OCI-LY1 (cell line): ENCODE measurements at regions not wholly inside any gene's neighbourhood (a gene's known extent, or its start where the extent isn't known, plus 50 kb on each side); places are given as distances from the start of the nearest gene placed in this dataset.
"Not testable (repeated sequence)": the region's sequence is repeated elsewhere in the genome, so short reads cannot be mapped to it uniquely, and the experiment has no call there.

Experiments used
- H2AFZ ChIP-seq: fragments of 200-600 bp; sonication (generic), shearing (Covaris generic); 2 replicates; pipeline ENCODE4 v1.6.0; 2014; ENCODE audit warnings: antibody characterized with exemption, mild to moderate bottlenecking, low read length
- H3F3A ChIP-seq: fragments of 200-600 bp; sonication (generic), shearing (Covaris generic); 2 replicates; pipeline ENCODE4 v1.6.0; 2014; ENCODE audit warnings: mild to moderate bottlenecking, antibody characterized with exemption, low read length, moderate library complexity; ENCODE audit not compliant: insufficient read depth
- H3K27ac ChIP-seq: fragments of 200-600 bp; sonication (generic); 2 replicates; pipeline ENCODE4 v1.5.1; 2014; ENCODE audit warnings: low read length, mixed run types, mild to moderate bottlenecking, low read depth; ENCODE audit not compliant: poor library complexity, severe bottlenecking
- H3K27me3 ChIP-seq: fragments of 200-600 bp; sonication (generic); 2 replicates; pipeline ENCODE4 v1.6.0; 2014; ENCODE audit warnings: antibody characterized with exemption, mild to moderate bottlenecking, low read length, moderate library complexity; ENCODE audit not compliant: insufficient read depth
- H3K36me3 ChIP-seq: fragments of 200-600 bp; sonication (generic); 2 replicates; pipeline ENCODE4 v1.6.1; 2014; ENCODE audit warnings: mild to moderate bottlenecking, antibody characterized with exemption, low read length, moderate library complexity, mixed read lengths; ENCODE audit not compliant: insufficient read depth
- H3K4me1 ChIP-seq: fragments of 200-600 bp; sonication (generic); 2 replicates; pipeline ENCODE4 v1.5.1; 2014; ENCODE audit warnings: mild to moderate bottlenecking, low read length, moderate library complexity; ENCODE audit not compliant: insufficient read depth, severe bottlenecking
- H3K4me2 ChIP-seq: fragments of 200-600 bp; sonication (generic), shearing (Covaris generic); 2 replicates; pipeline ENCODE4 v1.6.1; 2014; ENCODE audit warnings: low read length
- H3K4me3 ChIP-seq: fragments of 200-600 bp; sonication (generic); 2 replicates; pipeline ENCODE4 v1.5.1; 2014; ENCODE audit warnings: low read length, low read depth, mild to moderate bottlenecking, mixed read lengths; ENCODE audit not compliant: poor library complexity, severe bottlenecking
- H3K79me2 ChIP-seq: fragments of 200-600 bp; shearing (Covaris generic); 2 replicates; pipeline ENCODE4 v1.6.1; 2016; ENCODE audit warnings: mixed run types, low read length, mixed read lengths; ENCODE audit not compliant: insufficient read depth
- H3K9ac ChIP-seq: fragments of 200-600 bp; sonication (generic), shearing (Covaris generic); 2 replicates; pipeline ENCODE4 v1.6.1; 2014; ENCODE audit warnings: mild to moderate bottlenecking, low read length, mixed read lengths
- H3K9me2 ChIP-seq: fragments of 200-600 bp; sonication (generic), shearing (Covaris generic); 2 replicates; pipeline ENCODE4 v1.6.1; 2014; ENCODE audit warnings: low read depth, mild to moderate bottlenecking, low read length, mixed read lengths
- H3K9me3 ChIP-seq: fragments of 200-600 bp; shearing (Covaris generic); 2 replicates; pipeline ENCODE4 v1.6.1; 2014; ENCODE audit warnings: low read length, mixed read lengths
- H4K20me1 ChIP-seq: fragments of 200-600 bp; sonication (generic), shearing (Covaris generic); 2 replicates; pipeline ENCODE4 v1.6.0; 2016; ENCODE audit warnings: mild to moderate bottlenecking, low read length; ENCODE audit not compliant: insufficient read depth
- EZH2 ChIP-seq: fragments of 200-600 bp; sonication (generic), shearing (Covaris generic); IDR thresholded peaks from 2 replicates; pipeline ENCODE4 v1.8.0; 2017; ENCODE audit warnings: borderline replicate concordance, mixed run types, mild to moderate bottlenecking, antibody characterized with exemption, low read length, moderate library complexity, mixed read lengths
- TF ChIP-seq, protein P1 (sequence below): fragments of 200-600 bp; sonication (generic), shearing (Covaris generic); IDR thresholded peaks from 2 replicates; pipeline ENCODE4 v1.5.1; 2017; ENCODE audit warnings: mild to moderate bottlenecking, antibody characterized with exemption, low read length, moderate library complexity, mixed read lengths

DNA sequence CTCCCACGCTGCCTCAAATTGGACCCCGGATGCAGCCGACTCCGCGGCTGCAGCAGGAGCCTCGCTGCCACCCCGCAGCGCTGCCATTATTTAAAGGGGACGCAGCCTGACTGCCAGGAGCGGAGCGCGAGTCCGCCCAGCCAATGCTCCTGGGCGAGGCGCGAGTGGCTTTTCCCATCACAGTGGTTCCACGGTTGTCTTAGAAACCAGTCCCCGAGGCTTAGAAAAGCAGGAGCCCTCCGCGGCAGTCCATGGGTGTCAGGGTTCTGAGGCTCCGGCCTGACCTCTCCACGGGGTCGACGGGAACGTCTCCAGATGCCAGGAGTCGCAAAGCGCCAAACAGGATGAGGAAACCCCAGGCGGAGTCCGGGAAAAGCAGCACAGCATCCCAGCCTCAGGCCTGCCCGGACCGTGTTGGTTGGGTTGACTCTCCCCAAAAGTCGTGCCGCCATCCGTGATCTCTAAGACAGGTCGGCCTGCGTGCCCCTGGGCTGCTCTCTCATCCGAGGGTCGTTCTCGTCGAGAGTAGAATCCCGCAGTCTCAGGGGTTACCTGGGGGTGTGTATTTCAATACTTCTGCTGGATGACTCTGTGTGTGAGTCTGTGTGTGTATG lies 975.8 kb upstream of the DEFB115 start:
- Histone ChIP-seq H3K79me2 (no peaks in the 10 kb centered on the region), H3K4me3 (no peak overlapping the region), H3K4me2 (no peak overlapping the region), H3K27ac (no peak overlapping the region), H3F3A (no peaks in the 10 kb centered on the region), H2AFZ (no peak overlapping the region), H3K27me3 (no peaks in the 10 kb centered on the region), H3K4me1 (no peaks in the 10 kb centered on the region), H4K20me1 (no peaks in the 10 kb centered on the region), H3K9me3 (no peaks in the 10 kb centered on the region), H3K36me3 (no peaks in the 10 kb centered on the region), H3K9ac (no peak overlapping the region), H3K9me2 (no peaks in the 10 kb centered on the region)
- TF ChIP-seq EZH2: no peak
- TF ChIP-seq, protein P1, sequence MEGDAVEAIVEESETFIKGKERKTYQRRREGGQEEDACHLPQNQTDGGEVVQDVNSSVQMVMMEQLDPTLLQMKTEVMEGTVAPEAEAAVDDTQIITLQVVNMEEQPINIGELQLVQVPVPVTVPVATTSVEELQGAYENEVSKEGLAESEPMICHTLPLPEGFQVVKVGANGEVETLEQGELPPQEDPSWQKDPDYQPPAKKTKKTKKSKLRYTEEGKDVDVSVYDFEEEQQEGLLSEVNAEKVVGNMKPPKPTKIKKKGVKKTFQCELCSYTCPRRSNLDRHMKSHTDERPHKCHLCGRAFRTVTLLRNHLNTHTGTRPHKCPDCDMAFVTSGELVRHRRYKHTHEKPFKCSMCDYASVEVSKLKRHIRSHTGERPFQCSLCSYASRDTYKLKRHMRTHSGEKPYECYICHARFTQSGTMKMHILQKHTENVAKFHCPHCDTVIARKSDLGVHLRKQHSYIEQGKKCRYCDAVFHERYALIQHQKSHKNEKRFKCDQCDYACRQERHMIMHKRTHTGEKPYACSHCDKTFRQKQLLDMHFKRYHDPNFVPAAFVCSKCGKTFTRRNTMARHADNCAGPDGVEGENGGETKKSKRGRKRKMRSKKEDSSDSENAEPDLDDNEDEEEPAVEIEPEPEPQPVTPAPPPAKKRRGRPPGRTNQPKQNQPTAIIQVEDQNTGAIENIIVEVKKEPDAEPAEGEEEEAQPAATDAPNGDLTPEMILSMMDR: no peak

- H3K9me3 ChIP-seq, H3K9me2 ChIP-seq, H3K27me3 ChIP-seq, H3K79me2 ChIP-seq, H2AFZ ChIP-seq, H3F3A ChIP-seq, H3K4me1 ChIP-seq, H3K4me2 ChIP-seq, H3K9ac ChIP-seq, H4K20me1 ChIP-seq, H3K27ac ChIP-seq, H3K4me3 ChIP-seq, H3K36me3 ChIP-seq: not testable (repeated sequence)
Measured at GRCh38 chr20:30283476-30284280, 973.8 kb upstream of the DEFB115 start.

- Histone ChIP-seq H3K79me2 (no peaks in the 10 kb centered on the region), H3K9ac (no peak overlapping the region), H3K9me2 (no peaks in the 10 kb centered on the region), H3K4me2 (no peak overlapping the region), H3K4me3 (no peak overlapping the region), H3K4me1 (no peaks in the 10 kb centered on the region), H3F3A (no peaks in the 10 kb centered on the region), H2AFZ (no peak overlapping the region), H3K27ac (no peak overlapping the region), H3K27me3 (no peaks in the 10 kb centered on the region), H3K9me3 (no peaks in the 10 kb centered on the region), H4K20me1 (no peaks in the 10 kb centered on the region), H3K36me3 (no peaks in the 10 kb centered on the region)
- TF ChIP-seq, protein P1: no peak
- TF ChIP-seq EZH2: no peak
Measured at GRCh38 chr20:30284281-30284905, 973.1 kb upstream of the DEFB115 start.
